D341Med (cell line): ENCODE measurements at regions not wholly inside any gene's neighbourhood (a gene's known extent, or its start where the extent isn't known, plus 50 kb on each side); places are given as distances from the start of the nearest gene placed in this dataset.

Experiments
- DNase-seq: peaks from one replicate; pipeline ENCODE4 v3.0.0; 2012; ENCODE audit warnings: low spot score

DNA sequence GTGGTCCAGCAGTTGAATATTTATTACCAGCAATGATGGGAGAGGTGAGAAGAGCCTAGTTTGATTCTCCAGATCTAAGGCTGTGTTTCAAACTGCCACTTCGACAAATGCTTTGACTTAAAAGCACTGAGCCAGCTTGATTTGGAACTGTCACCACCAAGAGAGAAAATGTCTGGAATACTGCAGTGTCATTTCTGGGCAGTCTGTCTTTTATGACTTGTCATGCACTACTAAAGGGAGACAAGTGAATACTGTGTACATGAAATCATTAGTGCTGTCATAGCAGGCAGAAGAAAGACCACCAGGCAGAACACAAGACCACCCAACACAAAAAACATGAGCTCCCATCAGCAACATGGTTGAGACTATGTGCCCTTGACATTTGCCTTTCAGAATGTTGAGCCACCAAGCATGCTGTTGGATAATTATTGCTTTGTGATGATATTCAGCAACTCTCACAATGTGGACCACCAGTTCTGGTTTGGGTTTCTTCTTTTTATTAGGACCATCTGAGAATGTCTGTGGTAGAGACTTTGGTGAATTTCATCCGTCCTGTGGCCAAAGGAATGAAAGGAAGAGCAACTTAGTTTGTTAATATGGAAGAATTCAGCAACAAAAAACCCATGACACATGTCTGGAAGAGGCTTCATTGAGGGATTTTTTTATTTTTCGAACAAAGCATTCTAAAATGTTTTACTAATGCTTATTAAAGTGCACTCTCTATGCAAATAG lies 125.8 kb downstream of the NTMT2 start:
- DNase-seq, result no peak

DNA sequence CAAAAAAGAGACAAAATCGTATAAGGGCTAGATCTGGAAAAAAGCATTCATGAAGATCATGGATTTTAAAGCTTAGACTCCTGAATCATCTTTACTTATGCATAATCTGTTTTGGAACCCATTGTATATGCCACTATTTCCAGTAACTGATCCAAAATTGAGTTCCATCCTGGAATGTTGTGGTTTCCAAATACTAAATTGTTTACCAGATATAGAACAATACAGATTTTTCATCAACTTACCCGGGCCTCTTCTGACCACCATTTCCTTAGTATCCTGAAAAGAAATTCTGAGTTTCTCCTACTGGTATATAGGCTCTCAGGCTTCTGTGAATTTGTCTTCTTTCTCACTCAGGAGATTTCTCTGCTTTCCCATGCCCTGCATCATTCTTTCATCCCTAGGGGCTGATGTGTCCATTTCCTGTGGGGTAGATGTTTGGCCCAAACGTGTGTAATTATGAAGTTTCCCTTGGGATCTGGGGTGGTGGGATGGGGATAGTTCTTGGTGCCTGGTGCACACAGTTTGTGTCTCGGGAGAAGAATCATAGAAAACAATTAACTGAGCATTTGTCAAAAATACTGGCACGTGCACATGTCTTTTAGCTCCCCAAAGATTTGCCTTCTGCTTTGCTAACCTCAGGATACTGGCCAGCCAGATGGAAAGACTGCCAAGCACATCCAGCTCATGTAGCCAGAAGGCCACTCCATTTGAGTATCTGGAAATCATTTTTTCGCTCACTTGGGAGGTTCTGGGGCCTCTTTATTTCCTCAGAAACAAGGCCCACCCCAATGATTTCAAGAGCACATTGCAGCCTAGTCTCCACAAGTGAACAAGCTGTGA lies 127.8 kb downstream of the NTMT2 start:
- DNase-seq, result no peak

DNA sequence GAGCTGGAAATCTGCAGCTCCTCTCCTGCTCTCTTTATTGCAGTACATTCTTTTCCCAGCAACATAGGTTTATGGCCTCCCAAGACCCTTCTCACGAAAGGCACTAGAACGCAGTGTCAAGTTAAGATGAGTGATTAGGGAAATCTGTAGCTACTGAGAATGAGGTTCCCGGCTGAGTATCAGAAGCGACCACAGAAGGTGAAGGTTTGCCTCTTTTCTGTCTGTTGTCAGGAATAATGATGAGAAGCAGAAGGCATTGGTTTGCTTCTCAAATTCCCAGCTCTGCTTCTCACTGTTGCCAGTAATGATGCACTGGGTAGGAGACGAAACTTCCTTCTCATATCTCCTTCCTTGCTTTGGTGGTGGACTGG lies 128.4 kb downstream of the NTMT2 start:
- DNase-seq, result no peak

DNA sequence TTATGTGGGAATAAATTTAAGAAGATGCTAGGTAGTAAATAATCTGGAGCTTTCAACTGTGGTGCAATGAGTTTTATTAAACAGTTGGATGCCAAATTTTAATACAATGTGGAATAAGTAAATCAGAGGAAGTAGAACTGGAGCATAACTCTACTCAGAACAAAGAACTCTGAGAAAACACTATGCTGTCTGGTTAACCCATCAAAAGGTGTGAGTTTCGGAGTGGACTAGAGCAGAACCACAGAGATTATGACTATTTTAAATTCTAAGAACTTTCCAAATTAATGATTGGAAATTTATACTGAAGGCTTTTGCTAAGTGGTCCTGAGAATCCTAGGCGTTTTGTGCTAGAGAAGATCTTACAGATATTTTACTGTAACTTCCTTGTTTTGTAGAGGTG lies 132.2 kb downstream of the NTMT2 start:
- no peak for DNase-seq

DNA sequence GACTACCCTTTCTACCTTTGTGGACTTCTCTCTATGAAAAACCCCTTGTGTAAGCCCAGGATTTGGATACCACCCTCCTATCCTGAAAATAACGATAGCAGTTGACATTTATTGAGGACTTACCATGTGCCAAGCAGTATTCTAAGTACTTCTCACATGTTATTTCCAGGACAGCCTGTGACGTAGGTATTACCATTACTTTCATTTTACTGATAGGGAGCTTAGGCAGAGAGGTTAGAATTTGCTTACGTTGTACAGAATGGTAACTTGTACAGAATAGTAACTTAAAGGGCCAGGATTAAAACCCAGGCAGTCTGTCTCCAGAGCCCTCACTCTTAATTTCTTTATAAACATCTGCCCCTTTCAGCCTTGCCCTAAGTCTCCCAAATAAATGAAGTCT lies 138.3 kb downstream of the NTMT2 start:
- no peak for DNase-seq

DNA sequence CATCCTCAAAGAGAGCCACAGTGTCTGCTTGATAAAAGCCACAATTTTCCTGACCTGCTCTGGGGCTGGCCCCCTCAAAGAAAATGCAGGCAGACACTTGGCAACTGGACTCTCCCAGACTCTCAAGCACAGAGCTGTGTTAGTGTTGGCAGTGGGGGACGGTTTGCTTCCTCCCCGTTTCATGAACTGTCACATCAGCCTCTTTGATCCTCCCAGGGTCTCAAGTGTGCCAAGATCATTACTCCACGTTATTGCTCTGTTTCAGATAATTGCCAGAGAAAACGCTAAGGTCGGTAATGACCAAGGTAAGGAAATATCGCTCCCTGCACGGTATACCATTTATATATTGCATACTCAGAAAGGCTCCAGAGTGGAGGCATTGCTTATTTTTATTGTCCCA lies 138.8 kb downstream of the NTMT2 start:
- no peak for DNase-seq

DNA sequence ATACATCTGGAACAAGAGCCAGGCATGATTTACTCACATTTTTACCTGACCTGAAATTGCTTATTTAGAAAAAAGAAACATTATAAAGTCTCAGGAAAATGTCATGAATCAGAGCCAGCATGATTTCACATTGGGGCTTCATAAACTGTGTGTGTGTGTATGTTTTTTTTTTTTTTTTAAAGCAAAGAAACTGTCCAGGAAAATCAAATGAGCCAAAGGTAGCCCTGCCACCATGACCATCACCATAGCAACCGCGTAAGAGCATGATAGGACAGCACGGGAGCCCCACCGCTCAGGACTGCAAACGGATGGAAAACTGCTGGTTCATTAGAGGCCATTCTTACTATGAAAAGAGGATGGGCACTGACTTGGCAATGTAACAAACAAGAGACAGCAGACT lies 139.2 kb downstream of the NTMT2 start:
- no peak for DNase-seq

DNA sequence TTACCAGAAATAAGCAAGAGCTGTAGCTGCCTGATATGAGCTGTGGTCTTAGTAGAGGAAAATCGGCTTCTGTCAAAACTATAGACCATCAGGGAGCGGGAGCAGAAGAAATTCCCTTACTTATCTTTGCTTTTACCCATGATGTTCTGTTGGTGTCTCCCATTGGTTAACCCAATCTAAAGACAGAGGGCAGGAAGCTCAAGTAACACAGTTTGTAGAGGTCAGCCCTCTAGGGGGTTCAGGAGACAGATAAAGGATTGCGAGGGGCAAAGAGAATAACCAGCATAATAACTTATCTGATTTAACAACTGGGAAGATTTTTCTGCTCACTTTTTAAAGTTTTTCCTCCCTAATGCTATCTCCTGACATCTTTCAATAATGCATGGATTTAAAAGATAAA lies 142.4 kb downstream of the NTMT2 start:
- no peak for DNase-seq

DNA sequence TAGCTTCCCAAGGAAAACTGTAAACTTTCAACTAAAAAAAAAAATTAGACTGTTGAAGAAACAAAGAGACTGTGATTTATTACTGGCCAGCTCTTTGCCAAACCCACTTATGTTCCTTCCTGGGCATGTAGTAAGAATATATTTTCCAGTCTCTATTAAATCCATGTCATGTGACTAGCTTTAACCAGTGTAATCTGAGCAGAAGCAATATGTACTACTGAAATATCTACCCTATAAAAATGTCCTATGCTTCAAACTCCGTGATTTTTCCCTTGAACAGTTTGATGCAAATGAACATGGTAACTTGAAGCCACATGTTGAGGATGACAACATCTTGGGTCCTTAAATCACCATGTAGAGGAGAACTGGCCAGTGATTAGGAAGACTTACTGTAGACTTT lies 144.5 kb downstream of the NTMT2 start:
- DNase-seq, result no peak

DNA sequence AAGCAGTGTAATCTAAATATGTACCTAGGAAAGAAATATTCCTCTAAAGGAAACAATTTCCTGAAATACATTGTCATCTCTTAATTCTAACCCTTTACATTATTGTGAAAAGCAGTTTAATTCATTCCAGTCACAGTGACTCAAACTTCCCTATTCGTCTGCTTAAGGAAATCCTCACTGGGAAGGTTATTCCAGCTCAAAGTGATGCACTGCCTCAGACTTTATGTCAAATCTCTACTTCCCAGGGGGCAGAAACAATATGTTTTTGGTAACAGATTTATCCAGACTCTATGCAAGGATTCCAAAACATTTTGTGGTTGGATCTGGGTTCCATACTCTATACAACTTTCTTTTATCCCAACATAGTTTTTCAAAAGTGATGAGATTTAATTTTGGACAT lies 145.2 kb downstream of the NTMT2 start:
- no peak for DNase-seq

DNA sequence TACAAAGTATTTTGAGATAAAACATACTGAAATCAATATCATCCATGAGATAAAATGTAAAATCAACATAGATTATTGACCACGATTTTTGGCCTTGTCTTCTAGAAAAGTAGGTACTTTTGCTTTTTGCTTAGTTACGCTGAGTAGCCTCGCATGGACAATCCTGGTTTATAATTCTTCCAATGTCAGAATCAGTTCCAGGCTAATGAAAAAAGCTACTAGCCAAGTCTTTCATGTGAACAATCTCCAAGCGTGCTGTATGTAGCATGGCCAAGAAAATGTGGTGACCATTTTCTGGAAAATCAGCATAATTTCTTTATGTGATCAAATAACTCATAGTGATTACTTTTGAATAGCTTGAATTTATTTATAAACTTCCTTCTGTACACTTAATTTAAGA lies 145.8 kb downstream of the NTMT2 start:
- DNase-seq, result no peak

DNA sequence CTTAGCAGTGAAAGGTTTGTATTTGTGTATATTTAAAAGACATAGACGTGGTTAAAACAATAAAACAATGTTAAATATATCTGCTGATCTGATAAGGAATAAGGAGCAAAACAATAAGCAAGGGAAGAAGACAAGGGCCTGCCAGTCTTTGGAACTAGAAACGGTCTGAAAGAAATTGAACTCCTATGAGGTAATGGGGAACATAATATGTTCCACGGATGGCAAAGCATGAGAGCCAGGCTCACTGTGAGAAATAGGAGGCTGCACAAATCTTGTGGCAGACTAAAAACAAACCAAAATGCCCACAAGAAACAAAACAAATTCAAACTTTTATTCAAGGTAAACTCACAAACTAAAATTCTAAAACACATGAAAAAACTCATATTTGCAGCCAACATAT lies 150.5 kb downstream of the NTMT2 start:
- no peak for DNase-seq

DNA sequence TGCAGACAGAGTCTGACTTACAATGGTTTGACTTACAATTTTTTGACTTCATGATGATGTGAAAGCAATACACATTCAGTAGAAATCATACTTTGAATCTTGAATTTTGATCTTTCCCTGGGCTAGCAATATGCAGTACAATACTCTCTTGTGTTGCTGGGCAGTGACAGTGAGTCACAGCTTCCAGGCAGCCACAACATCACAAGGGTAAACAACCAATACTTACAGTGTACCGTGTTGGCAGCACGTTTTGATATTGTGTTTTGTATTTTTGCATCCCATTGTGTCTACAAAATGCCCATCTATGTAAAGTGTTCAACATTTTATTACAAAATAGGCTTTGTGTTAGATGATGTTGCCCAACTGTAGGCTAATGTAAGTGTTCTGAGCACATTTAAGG lies 150.9 kb downstream of the NTMT2 start:
- no peak for DNase-seq

DNA sequence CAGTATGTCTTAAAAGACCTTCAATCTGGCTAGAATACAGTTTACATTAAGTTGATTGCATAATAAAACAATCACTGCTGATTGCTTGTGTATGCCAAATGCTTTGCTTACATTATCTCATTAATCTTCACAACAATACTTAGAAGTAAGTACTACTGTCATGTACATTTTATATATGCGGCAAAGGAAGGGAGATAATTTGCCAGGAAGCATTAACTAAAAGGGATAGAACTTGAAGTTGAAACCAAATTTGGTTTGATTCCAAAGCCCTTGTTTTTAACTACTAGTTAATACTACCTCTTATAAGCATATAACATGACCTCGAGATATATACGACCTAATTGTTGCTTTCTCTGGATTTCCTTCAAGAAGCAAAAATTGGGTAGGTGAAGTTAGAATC lies 155.8 kb downstream of the NTMT2 start:
- no peak for DNase-seq

DNA sequence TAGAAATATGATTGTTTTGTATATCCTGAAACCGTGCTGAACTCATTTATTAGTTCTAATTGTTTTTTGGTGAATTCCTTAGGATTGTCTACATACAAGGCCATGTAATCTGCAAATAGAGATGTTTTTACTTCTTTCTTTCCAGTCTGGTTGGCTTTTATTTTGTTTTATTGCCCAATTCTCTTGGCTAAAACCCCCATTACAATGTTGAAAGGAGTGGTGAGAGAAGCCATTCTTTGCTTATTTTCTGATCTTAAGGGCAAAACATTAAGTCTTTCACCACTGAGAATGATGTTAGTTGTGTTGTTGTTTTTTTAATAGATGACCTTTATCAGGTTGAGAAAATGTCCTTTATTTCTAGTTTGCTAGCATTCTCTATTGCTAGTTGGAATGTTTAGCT lies 157.3 kb downstream of the NTMT2 start:
- no peak for DNase-seq

DNA sequence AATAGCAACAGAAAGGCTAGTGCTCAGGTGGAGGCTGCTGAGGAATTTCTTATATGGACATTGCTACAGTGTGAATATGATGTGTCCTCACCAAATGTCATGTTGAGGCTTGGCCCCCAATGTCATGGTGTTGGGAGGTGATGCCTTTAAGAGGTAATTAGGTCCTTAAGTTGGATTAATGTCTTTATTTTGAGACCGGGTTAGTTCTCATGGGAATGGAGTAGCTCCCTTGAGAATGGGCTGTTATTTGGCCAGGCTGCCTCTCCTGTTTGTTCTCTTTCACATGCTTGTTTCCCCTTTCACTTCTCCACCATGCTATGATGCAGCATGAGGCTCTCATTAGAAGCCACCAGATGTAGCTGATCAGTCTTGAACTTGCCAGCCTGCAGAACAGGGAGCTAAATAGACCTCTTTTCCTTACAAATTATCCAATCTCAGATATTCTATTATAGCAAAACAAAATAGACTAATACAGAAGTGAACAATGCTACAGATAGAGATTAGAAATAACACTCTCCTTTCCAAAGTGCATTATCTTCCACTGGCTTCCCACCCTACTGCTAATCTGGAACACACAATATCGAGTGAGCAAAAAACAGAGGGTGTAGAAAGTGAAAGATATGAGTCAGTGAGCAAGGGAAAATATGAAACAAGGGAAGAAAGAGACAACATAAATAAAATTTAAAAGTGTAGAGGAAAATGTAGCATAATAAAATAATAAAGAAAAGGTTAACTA lies 160.2 kb downstream of the NTMT2 start:
- DNase-seq, result peak; percentile 59

DNA sequence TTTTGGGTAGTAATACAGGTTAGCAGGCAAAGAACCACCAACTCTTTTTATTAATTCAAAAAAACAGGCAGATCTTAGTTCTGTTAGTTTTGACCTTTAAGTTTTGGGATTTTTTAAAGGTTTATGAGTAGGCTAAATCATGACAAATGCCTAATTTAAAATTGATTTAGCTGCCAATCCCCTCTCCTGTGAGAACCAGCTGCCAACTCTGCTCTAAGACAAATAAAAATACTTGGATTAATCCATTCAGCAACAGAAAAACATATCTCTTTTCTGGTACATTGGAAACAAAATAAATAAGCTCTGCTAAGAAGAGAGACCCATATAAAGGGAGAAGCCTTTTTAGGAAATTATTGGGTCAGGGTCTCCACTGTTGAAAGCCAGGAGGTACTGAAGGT lies 160.8 kb downstream of the NTMT2 start:
- no peak for DNase-seq

DNA sequence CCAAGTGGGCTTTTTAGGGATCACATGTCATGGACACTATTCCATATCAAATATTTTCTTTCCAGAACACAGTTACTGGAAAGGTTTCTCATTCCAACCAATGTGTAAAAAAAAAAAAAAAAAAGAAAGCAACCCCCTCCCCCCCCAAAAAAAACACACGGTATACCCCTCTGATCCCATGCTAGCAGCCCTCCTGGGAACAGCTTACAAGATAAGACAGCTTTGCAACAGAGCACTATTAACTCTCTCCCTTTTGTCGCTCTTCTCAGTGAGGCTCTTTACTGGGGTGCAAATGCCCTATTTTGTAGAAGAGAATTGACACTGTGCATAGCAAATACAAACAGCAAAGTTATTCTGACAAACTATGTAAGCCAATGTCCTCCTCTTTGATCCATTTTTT lies 161.2 kb downstream of the NTMT2 start:
- peak; percentile 67 for DNase-seq

DNA sequence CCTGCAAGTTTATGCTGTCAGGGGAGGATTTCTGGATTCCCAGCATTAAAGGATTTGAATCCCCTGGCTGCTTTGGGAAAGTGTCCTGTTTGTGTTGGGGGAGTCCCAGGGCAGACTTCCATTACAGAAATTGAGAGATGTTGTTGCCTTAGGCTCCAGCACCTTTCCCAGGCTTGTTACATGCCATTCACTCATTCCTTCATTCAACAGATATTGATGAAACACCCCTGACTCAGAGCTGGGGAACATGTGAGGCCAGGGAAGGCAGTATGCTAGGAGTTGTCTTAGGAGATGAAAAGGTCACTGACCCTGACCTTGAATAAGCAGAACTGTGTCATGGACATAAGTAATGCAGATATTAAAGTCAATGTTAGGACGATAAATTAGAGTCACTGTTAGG lies 161.7 kb downstream of the NTMT2 start:
- peak; percentile 51 for DNase-seq

DNA sequence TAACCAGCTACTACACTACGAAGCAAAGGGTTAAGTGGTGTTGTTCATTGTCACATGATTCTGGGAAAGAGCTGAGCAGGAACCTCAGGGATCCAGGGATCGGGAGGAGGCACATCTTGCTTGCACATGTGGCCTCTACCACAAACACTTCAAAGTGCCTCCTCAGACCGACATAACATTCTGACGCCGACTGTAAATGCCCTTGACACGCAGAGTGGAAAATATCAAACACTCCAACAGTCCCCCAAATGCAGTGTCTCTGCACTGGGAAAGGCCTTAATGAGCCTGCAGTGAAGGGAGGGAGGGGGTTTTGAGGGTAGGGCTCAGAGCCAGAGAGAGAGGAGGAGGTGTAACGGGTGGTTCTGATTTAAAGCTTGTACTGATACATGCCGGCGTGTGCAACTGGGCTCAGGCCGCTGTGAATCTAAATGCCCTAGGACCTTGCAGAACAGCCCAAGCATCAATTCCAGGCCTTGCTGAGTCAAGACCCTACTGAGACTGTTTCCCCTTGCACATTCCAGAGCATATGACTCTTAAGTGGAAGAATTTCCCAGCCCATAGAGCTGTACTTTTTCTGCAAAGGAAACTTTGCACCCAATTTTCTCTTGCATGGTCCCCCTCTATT lies 163.7 kb downstream of the NTMT2 start:
- no peak for DNase-seq

DNA sequence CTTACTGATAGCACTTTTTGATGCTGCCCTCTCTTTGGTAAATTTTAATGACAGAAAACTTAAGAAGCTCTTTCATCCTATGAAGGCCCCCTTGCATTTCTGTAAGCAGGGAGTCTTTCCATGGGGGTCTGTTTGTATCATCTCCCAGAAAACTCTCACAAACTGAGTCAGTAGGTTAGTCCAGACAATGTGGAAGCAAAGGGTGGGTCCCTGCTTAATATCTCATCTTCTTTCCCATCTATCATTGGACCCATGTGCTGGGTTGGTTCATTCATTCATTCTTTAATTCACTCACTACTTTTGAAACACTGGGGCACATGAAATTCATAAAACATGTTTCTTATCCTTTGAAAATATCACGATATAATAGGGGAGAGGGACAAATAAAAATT lies 164.3 kb downstream of the NTMT2 start:
- no peak for DNase-seq

DNA sequence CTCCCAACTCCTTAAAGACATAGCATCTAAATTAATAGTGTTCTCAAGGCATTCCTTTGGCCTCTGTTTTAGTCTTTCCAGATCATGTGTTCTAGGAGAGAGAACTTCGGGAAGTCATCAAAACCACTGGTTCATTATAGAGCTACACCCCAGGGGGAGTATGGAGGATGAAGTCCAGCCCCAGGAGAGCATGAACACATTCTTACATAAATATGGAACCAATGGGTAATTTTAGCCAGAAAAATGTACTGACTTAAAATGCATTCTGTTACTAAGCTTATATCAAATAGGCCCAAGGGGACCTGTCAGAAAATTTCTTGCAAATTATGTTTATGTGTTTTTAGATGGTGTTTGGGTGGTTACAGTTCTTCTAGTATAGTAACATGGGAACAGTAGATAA lies 165.2 kb downstream of the NTMT2 start:
- no peak for DNase-seq

DNA sequence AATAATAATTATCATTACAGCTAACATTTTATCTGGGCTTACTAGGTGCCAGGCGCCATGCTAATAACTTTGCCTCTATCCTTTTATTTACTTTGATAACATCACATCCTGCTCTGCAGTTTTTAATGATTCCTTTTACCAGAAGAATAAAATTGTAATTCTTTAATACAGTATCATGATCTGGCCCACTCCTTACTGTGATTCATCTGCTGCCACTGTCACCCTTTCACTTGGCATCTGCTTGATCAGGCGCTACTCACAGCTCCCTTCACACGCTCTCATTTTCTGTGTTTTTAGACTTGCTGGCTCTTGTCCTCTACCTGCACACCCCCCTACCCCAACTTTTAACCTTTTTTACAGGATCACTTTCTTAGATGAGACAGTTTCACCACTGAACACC lies 167.5 kb downstream of the NTMT2 start:
- DNase-seq, result no peak
